Ishikawa (cell line): ENCODE measurements at regions not wholly inside any gene's neighbourhood (a gene's known extent, or its start where the extent isn't known, plus 50 kb on each side); places are given as distances from the start of the nearest gene placed in this dataset.

ENCODE experiments used
- CREB1 ChIP-seq: IDR thresholded peaks from 2 replicates; pipeline ENCODE4 v1.6.1; 2012; ENCODE audit warnings: low read depth
- EP300 ChIP-seq: IDR thresholded peaks from 2 replicates; pipeline ENCODE4 v1.6.1; 2012; ENCODE audit warnings: borderline replicate concordance
- FOXM1 ChIP-seq: IDR thresholded peaks from 2 replicates; pipeline ENCODE4 v1.6.1; 2012; ENCODE audit warnings: low read depth, borderline replicate concordance
- MAX ChIP-seq: IDR thresholded peaks from 2 replicates; pipeline ENCODE4 v1.6.1; 2012
- NFIC ChIP-seq: IDR thresholded peaks from 2 replicates; pipeline ENCODE4 v1.6.1; 2012
- RAD21 ChIP-seq: IDR thresholded peaks from 2 replicates; pipeline ENCODE4 v1.6.1; 2012; ENCODE audit warnings: low read depth
- TAF1 ChIP-seq: IDR thresholded peaks from 2 replicates; pipeline ENCODE4 v1.6.1; 2012; ENCODE audit warnings: low read depth, mild to moderate bottlenecking
- YY1 ChIP-seq: IDR thresholded peaks from 2 replicates; pipeline ENCODE4 v1.6.1; 2012; ENCODE audit warnings: low read depth

GRCh38 chr9:118522093-118523028, 818.2 kb downstream of the TLR4 start:
- TF ChIP-seq YY1 (no peak), NFIC (no peak), FOXM1 (no peak), EP300 (no peak), MAX (no peak), TAF1 (no peak), CREB1 (no peak), RAD21 (peak; percentile 83)
